GM12892 (cell line): ENCODE measurements at regions not wholly inside any gene's neighbourhood (a gene's known extent, or its start where the extent isn't known, plus 50 kb on each side); places are given as distances from the start of the nearest gene placed in this dataset.

Experiments used
- DNase-seq: peaks from one replicate; pipeline ENCODE4 v3.0.0; 2011; ENCODE audit not compliant: insufficient read length
- FAIRE-seq: peaks from 2 replicates; lab custom pipeline; 2011; peaks lifted over from hg19 to GRCh38; lab: Jason Lieb, UNC
- POLR2A ChIP-seq: IDR thresholded peaks from 2 replicates; pipeline ENCODE4 v1.6.1; 2011; ENCODE audit warnings: low read depth, low read length, control low read depth
- POLR2AphosphoS5 ChIP-seq: IDR thresholded peaks from 2 replicates; pipeline ENCODE4 v1.6.1; 2011; ENCODE audit warnings: low read depth, low read length, control low read depth
- TAF1 ChIP-seq: IDR thresholded peaks from 2 replicates; pipeline ENCODE4 v1.6.1; 2011; ENCODE audit warnings: low read depth, mild to moderate bottlenecking, control low read depth, low read length, borderline replicate concordance

DNA sequence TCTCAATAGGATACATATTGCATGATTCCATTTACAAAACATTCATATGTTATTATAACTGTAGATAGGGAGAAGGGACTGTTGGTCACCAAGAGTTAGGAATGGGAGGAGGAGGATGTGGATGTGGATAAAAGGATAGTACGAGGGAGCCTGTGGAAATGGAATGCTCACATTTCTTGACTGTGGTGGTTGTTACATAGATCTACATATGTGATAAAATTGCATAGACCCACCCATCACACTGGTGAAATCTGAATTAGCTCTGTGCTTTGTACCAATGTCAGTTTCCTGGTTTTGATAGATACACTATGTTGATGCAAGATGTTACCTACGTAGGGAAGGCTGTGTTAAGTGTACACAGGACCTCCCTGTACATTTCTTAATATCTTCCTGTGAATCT is 233.5 kb upstream of the MTPN start:
- FAIRE-seq (no peak), DNase-seq (no peak)
- TF ChIP-seq POLR2AphosphoS5 (no peak), POLR2A (no peak), TAF1 (no peak)

DNA sequence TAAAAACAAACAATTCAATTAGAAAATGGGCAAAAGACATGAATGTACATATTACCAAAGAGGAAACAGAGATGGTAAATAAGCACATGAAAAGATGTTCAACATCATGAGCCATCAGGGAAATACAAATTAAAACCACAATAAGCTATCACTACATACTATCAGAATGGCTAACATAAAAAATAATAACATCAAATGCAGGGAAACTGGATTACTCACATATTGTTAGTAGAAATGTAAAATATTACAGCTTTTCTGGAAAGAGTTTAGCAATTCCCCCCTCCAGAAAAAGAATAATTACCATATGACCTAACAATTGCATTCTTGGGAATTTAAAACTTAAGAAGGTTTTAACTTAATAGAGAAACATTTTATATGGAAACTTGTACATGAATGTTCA is 232.9 kb upstream of the MTPN start:
- TF ChIP-seq POLR2A (no peak), TAF1 (no peak), POLR2AphosphoS5 (no peak)
- FAIRE-seq (no peak), DNase-seq (no peak)

DNA sequence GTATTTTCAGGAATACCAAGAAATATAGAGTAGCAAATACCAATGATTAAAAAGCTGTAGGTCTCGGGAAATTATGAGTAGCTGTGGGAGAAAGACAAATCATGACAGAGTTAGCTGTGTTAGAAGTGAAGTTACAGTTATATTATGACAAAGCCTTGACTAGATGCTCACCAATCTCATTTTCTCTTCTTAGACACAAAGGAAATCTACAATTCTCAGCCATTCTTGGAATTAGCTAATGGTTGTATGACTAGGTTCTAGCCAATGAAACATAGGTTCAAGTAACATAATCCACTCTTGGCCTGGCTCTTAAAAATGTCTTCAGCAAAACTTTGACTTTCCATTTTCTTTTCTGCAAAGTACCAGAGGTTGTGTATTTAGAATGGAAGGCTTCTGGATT is 228.8 kb upstream of the MTPN start:
- TF ChIP-seq TAF1 (no peak), POLR2AphosphoS5 (no peak), POLR2A (no peak)
- FAIRE-seq (no peak), DNase-seq (no peak)

DNA sequence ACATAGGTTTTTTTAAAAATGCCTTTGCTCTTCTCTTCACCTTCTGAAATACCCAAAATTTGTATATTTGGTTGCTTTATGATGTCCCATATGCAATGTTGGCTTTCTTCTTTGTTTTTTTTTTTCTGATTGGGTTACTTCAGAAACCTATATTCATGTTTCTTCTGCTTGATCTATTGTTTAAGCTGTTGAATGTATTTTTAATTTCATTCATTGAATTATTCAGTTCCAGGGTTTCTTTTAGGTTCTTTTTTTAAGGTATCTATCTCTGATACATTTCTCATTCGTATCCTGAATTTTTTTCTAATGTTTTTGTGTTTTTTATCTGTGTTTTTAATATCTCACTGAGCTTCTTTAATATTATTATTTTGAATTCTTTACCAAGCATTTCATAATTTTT is 221.0 kb upstream of the MTPN start:
- TF ChIP-seq POLR2AphosphoS5 (no peak), POLR2A (no peak), TAF1 (no peak)
- no peak for FAIRE-seq
- DNase-seq = no peak

DNA sequence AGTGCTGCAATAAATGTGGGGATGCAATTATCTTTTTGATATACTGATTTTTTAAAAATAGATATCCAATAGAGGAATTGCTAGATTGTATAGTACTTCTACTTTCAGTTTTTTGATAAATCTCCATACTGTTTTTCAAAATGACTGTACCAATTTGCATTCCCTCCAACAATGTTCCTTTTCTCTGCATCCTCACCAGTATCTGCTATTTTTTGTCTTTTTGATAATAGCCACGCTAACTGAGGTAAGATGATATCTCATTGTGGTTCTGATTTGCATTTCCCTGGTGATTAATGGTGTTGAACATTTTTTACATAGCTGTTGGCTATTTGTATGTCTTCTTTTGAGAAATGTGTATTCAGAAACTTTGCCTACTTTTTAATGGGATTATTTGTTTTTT is 217.7 kb upstream of the MTPN start:
- TF ChIP-seq POLR2AphosphoS5 (no peak), POLR2A (no peak), TAF1 (no peak)
- FAIRE-seq = no peak
- no peak for DNase-seq

DNA sequence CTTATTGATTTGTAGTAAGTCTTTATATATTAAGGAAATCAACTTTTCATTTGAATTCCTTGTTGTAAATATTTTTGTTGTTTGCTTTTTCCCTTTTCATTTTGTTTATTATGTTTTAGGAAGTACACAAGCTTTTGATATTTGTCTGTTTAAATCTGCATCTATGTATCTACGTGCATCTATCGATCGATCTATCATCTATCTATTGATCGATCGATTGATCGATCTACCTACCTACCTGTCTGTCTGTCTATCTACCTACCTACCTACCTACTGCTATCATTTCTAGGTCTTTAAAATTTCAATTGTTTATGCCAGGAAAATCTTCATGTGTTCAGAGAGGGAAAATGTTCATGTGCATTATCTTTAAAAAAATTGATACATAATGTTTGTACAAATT is 216.8 kb upstream of the MTPN start:
- no peak for DNase-seq
- TF ChIP-seq TAF1 (no peak), POLR2AphosphoS5 (no peak), POLR2A (no peak)
- no peak for FAIRE-seq

DNA sequence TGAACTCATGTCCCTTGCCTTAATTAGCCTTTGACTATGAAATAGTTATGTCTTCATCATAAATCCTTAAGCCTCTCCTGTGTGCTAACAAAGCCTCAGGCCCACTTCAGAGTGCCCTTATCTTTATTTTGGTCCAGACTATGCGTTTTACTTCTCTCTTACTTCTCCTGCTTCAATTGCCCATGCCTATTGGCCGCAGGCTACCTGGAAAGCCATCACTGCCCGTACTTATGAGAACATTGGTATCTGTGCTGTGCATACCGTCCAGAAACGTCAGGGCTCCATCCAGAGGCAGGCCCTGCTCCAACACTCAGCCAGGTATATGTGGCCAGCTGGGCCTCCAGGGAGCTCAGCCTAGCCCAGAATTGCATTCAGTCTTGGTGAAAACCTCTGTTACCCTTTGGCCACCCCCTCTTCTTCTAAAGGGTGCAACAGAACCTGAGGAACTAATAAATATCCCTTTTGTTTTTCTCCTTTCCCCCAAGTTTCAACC is 212.4 kb upstream of the MTPN start:
- DNase-seq (no peak), FAIRE-seq (no peak)
- no peak for TF ChIP-seq TAF1
- no peak for TF ChIP-seq POLR2A
- TF ChIP-seq POLR2AphosphoS5 = no peak

DNA sequence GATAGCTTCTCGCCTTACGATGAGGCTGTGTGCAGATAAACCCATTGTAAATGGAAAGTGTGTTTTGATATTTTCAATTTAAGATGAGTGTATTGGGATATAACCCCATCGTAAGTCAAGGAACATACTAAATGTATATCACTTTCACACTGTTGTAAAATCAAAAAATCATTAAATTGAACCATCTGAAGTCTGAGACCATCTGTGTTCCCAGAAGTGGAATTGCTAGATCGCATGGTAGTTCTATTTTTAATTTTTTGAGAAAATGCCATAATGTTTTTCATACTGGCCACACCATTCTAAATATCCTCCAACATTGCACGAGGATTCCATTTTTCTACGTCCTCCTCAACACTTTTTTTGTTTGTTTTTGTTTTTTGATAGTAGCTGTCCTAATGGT is 209.1 kb upstream of the MTPN start:
- FAIRE-seq = no peak
- TF ChIP-seq TAF1 = no peak
- DNase-seq = no peak

DNA sequence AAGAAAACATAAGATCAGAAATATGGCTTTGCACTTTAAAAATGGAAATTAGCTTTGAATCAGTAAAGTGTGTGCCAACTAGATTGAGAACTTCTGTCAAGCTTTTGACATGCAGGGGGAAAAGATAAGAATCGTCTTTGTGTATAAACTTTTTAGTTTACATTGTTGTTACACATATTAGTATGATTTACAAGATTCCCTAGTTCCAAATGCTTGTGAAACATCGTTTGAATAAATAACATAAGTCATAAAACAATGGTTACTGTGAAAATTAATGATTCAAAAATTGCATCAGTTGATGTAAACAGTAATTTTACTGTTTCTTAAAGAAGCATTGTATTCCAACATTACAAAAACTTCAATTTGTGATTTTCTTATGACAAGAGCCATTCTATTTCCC is 207.6 kb upstream of the MTPN start:
- DNase-seq = no peak
- TF ChIP-seq TAF1 (no peak), POLR2AphosphoS5 (no peak), POLR2A (no peak)
- FAIRE-seq = no peak

DNA sequence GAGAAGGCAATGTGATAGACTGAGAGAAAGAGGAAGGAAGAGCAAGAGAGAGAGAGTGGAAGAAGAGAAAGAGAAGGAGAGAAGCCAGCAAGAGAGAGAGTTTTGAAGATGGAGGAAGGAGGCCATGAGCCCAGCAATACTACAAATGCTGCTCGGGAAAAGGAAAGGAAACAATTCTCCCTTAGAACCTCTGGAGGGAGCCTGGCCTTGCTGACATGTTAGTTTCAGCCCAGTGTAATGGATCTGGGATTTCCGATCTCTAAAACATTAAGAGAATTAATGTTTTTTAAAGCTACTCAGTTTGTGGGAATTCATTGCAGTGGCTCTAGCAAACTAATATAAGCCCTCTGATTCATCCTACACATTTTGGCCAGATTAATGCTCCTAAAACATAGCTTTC is 206.8 kb upstream of the MTPN start:
- FAIRE-seq (no peak), DNase-seq (no peak)
- TF ChIP-seq POLR2AphosphoS5 = no peak
- TF ChIP-seq POLR2A = no peak
- no peak for TF ChIP-seq TAF1

DNA sequence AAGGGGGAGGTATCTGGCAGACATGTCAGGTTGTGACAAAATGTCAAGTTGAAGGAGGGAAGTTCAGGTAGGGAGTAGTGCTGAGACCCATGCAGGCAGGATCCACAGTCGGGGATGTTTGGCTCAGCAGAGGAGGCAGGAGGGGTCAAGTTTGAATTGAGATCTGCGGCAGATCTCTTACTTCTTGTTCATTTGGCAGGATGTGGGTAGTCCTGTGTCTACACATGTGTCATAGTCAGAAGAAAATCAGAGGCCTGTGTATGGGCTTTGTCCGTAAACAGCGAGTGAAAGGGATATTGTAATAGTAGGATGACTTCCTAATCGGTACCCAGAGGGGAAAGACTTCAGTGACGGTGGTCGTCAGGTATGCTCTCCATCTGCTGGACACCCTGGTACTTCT is 203.8 kb upstream of the MTPN start:
- DNase-seq = no peak
- no peak for FAIRE-seq
- TF ChIP-seq POLR2A (no peak), TAF1 (no peak), POLR2AphosphoS5 (no peak)

DNA sequence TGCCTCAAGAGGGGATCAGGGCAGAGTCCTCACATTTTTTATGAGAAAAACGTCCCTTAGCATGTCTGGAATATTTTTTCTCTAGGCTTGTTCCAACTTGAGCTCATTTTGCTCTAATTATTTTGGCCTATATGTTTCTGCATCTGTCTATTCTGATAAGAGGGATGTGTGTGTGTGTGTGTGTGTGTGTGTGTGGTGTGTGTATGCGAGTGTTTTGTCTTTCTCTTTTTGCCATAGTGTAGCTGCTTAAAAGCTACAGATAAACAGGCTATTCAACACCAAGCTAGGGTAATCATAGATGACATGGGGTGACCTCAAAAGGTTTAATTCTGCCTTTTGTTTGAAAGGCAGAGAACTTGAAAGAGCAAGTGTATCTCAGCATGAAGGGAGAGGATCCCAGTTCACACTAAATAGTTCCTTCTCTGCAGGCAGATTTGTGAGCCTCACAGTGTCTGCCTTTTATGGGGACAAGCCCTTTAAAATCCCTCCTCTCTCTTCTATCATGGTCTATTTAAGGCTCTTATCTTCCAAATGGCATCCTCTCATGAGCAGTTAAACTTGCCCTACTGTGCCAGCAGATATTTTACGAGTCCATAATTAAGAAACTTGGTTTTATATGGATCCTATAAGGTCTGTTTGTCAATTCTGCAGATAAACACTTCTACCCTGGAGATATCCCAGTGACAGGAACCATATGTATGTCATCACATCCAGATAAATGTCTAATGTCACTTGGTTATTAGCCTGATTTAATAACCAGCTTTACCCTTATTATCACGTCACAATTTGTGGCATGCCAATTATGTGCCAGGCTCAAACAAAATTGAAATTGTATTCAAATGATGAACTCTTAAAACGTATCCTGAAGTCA is 202.9 kb upstream of the MTPN start:
- DNase-seq (no peak), FAIRE-seq (no peak)
- TF ChIP-seq POLR2AphosphoS5 = no peak
- no peak for TF ChIP-seq POLR2A
- TF ChIP-seq TAF1 = no peak

DNA sequence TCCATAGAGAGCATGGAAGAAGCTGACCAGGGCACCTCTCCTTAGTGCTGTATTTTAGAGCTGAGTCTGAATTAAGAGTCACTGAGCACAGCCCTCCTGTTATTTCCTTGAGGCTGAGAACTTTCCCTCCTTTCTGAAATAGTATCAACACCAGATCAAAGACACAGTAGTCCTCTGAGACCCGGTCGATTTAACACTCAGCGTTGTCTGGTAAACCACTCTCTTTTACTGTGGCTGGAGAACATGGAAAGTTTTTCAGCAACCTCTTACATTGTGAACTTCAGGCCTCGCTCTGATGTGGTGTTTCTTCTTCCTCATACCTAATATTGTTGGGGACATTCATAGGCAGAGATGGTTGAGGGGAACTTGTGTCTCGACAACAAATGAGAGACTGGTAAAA is 202.0 kb upstream of the MTPN start:
- no peak for FAIRE-seq
- DNase-seq = no peak
- TF ChIP-seq POLR2A = no peak
- TF ChIP-seq TAF1 = no peak
- no peak for TF ChIP-seq POLR2AphosphoS5
